GDM1 (cell line): ENCODE measurements at regions not wholly inside any gene's neighbourhood (a gene's known extent, or its start where the extent isn't known, plus 50 kb on each side); places are given as distances from the start of the nearest gene placed in this dataset.

Source experiments
- DNase-seq: peaks from one replicate; lab custom pipeline; 2025; lab: John Stamatoyannopoulos, UW

GRCh38 chr9:108609227-108609896 is 246.4 kb downstream of the ACTL7B start:
- DNase-seq: no peak

- DNase-seq: no peak
Measured at GRCh38 chr9:108607607-108608006, 248.2 kb downstream of the ACTL7B start.

DNA sequence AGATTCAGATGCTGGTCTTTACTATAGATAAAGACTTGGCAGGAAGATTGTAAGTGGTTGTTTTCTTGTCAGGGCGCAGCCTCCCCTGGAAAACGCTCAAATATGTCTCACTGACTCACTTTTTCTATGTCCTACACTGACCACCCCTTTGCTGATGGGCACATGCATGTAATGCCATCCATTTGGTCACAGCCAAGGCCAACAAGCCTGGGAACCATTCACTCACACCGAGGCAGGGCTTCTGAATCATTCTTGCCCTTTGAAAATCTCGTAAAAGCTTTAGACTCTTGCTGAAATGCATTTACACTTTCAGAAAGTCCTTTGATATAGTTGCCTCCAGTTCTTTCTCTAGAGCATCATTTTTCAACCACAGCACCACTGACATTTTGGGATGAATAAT is 249.4 kb downstream of the ACTL7B start:
- no peak for DNase-seq

GRCh38 chr9:108603141-108603540 is 252.6 kb downstream of the ACTL7B start:
- DNase-seq: no peak

- DNase-seq: no peak
Measured at GRCh38 chr9:108600896-108601295, 254.9 kb downstream of the ACTL7B start.

- no peak for DNase-seq
Measured at GRCh38 chr9:108599571-108599970, 256.2 kb downstream of the ACTL7B start.

GRCh38 chr9:108591121-108591520 is 264.7 kb downstream of the ACTL7B start:
- no peak for DNase-seq

GRCh38 chr9:108588246-108588645 is 267.5 kb downstream of the ACTL7B start:
- DNase-seq: no peak

- no peak for DNase-seq
Measured at GRCh38 chr9:108586471-108587139, 269.2 kb downstream of the ACTL7B start.

GRCh38 chr9:108584860-108585259 is 270.9 kb downstream of the ACTL7B start:
- DNase-seq: no peak

DNA sequence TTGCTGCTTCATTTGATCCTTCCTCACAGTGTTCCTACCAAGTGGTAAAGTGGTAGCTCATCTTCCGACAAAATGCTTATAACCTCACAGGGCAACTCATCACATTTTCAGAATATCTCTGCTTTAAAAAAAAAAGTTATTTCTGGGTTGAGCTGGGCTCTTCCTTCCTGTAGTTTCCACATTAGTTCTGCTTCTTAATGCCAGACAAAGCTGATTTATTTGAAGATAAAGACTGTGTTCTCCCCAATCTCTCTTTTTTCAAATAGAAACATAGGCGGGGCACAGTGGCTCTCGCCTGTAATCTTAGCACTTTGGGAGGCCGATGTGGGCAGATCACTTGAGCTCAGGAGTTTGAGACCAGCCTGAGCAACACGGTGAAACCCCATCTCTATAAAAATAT is 273.1 kb downstream of the ACTL7B start:
- DNase-seq: no peak

- no peak for DNase-seq
Measured at GRCh38 chr9:108579757-108580439, 275.9 kb downstream of the ACTL7B start.

DNA sequence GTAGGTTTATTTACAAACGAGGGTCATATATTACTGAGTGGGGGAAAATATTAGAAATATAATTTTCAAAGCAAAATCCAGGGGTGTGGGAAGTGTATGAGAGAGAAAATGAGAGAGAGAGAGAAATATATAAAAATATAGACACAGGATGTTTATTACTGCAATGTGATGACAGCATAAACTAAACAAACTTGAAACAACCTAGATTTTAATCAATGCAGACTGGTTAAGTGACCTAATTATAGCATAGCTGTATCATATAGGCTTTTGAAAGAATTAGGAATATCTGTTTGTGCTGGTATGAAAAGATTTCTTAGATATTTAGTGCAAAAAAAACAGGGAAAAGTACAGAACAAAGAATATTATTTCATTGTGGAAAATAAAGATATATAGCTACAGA is 280.5 kb downstream of the ACTL7B start:
- DNase-seq: no peak

GRCh38 chr9:108569624-108570023 is 286.2 kb downstream of the ACTL7B start:
- no peak for DNase-seq

GRCh38 chr9:108568093-108568492 is 287.7 kb downstream of the ACTL7B start:
- DNase-seq: no peak

- DNase-seq: no peak
Measured at GRCh38 chr9:108567571-108567970, 288.2 kb downstream of the ACTL7B start.

DNA sequence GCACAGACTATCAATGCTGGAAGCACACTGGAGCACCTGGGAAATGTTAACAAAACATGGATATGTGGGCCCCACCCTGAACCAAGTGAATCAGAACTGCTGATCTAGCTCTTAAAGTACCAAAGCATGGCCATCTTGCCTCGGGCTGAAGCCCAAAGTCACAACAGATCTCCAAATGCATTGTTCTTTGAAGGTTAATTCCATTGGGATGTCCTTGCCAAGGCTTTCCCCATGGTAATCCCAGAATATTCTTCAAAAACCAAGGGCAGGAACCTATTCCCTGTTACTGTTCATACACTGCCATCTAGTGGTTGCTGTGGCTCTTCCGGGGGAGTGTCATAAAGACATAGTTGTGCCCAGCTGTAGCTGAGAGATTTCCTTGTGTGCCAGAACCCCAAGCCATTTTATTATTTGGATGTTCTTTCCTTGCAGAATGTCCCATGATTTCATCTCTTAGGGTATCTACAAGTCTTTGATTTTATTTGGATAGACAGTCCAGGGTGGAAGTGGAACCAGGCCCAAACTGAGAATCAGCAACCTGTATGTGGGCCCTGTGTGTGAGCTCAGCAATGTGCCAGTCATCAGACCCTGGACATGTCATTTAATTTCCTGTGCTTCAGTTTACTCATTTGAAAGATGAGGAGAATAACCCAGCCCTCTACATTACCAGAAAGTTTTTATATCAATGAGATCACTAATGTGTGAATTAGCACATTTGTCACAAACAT is 290.0 kb downstream of the ACTL7B start:
- peak; percentile 28 for DNase-seq

- no peak for DNase-seq
Measured at GRCh38 chr9:108562176-108562575, 293.6 kb downstream of the ACTL7B start.

DNA sequence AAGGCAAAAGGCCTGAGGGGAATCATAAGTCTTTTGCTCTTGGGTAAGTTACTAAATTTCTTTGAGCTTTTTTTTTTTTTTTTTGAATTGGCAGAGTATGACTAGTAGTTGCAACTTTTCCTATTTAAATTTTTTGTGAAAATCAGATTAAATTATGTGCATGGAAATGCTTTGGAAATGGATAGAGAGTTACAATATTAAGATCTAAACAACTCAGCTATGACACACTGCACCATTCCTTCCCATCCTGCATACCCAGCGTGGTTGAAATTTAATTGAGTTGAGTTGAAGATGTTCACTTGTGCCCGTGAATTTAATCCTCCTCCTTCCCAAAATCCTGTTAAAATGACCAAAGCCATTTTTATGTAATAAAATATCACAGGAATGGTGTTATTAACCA is 296.4 kb downstream of the ACTL7B start:
- no peak for DNase-seq

- no peak for DNase-seq
Measured at GRCh38 chr9:108554831-108555230, 301.0 kb downstream of the ACTL7B start.

- no peak for DNase-seq
Measured at GRCh38 chr9:108553111-108553635, 302.6 kb downstream of the ACTL7B start.

DNA sequence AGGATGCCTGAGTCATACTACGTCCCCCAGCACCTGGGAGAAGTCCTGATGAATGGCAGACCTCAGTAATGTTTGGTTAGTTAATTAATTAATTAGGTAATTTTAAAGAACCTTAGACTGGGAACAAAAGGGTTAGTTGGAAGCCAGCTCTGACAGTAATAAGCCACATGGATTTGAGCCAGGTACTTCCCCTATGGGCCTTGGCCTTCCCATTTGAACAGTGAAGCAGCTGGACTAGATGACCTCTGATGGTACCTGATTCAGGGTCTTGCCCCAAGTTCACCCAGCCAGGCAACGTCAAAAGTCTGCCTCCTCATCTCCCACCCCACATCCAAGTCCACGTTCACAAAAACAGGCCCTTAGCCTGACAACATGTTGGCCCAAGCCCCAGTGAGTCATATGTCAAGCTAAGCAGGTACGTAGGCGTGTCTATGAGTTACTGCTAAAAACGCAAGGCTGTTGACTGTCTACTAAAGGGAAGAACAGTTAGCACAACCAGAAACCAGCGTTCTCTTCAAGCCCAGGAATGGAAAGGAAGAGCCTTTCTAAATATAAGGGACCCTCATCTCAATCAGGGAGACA is 303.2 kb downstream of the ACTL7B start:
- DNase-seq: no peak
